Cardiac muscle cell (in vitro differentiated cells and primary cell): ENCODE measurements at regions not wholly inside any gene's neighbourhood (a gene's known extent, or its start where the extent isn't known, plus 50 kb on each side); places are given as distances from the start of the nearest gene placed in this dataset.

Experiments used
- DNase-seq, 2 donors: peaks; one replicate each; pipeline versions ENCODE4 v3.0.0 to v3.0.0-alpha.2; 2010 to 2017; ENCODE audit warnings: low read depth in 1 of 2, low spot score in 1 of 2
- H3K27ac ChIP-seq: fragments of 200-600 bp; sonication (generic); 2 replicates; pipeline ENCODE4 v1.5.1; 2016
- H3K27me3 ChIP-seq: fragments of 200-600 bp; sonication (generic); 2 replicates; pipeline ENCODE4 v1.6.0; 2016; ENCODE audit warnings: control low read depth
- H3K36me3 ChIP-seq: fragments of 200-600 bp; sonication (generic); 2 replicates; pipeline ENCODE4 v1.5.1; 2016; ENCODE audit warnings: control low read depth
- H3K4me1 ChIP-seq: fragments of 200-600 bp; sonication (generic); 2 replicates; pipeline ENCODE4 v1.8.1; 2017; ENCODE audit warnings: low read depth, mild to moderate bottlenecking, mixed run types
- H3K4me3 ChIP-seq: fragments of 200-600 bp; sonication (generic); 2 replicates; pipeline ENCODE4 v1.5.1; 2016; ENCODE audit warnings: mild to moderate bottlenecking
- H3K9me3 ChIP-seq: fragments of 200-600 bp; sonication (generic); 2 replicates; pipeline ENCODE4 v1.5.1; 2017; ENCODE audit warnings: low read depth, mild to moderate bottlenecking, control low read depth
- TF ChIP-seq, protein P1 (sequence below): IDR thresholded peaks from 2 replicates; pipeline ENCODE4 v1.5.1; 2012; ENCODE audit warnings: low read depth, mild to moderate bottlenecking, low read length

DNA sequence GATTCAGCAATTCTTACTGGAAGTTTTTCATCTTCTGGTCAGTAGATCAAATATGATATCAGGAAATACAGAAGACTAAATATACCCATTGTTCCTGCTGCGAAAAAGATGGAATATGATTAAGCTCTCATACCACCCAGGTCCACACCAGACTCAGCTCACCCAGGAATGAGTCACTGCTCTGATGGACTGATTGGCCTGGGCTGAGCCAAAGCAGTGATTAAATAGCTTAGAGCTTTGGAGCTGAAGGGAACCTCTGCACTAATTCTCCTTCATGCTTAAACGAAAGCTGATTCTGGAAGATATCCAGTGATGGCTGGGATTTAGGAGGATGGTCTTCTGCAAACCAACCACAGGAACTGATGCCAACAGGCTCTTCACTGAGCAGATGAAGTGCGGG lies 62.0 kb upstream of the SYT1 start:
- no peak overlapping the region for H3K27ac ChIP-seq
- TF ChIP-seq, protein P1, sequence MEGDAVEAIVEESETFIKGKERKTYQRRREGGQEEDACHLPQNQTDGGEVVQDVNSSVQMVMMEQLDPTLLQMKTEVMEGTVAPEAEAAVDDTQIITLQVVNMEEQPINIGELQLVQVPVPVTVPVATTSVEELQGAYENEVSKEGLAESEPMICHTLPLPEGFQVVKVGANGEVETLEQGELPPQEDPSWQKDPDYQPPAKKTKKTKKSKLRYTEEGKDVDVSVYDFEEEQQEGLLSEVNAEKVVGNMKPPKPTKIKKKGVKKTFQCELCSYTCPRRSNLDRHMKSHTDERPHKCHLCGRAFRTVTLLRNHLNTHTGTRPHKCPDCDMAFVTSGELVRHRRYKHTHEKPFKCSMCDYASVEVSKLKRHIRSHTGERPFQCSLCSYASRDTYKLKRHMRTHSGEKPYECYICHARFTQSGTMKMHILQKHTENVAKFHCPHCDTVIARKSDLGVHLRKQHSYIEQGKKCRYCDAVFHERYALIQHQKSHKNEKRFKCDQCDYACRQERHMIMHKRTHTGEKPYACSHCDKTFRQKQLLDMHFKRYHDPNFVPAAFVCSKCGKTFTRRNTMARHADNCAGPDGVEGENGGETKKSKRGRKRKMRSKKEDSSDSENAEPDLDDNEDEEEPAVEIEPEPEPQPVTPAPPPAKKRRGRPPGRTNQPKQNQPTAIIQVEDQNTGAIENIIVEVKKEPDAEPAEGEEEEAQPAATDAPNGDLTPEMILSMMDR: no peak
- no peaks in the 10 kb centered on the region for H3K4me1 ChIP-seq
- no peaks in the 10 kb centered on the region for H3K9me3 ChIP-seq
- H3K27me3 ChIP-seq: no peaks in the 10 kb centered on the region
- H3K4me3 ChIP-seq: no peak overlapping the region
- peak in 1 of 2 donors; percentile 38 for DNase-seq
- H3K36me3 ChIP-seq: no peaks in the 10 kb centered on the region

DNA sequence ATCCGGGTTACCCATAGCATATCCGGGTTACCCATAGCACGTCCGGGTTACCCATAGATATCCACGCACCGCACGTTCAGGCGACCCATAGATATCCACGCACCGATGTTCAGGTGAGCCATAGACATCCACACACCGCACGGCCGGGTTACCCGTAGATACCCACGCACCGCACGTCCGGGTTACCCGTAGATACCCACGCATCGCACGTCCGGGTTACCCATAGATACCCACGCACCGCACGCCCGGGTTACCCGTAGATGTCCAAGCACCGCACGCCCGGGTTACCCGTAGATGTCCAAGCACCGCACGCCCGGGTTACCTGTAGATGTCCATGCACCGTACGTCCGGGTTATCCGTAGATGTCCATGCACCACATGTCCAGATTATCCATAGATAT lies 60.3 kb upstream of the SYT1 start:
- TF ChIP-seq, protein P1: no peak
- no peak for DNase-seq

More for the DNA sequence above, 60.3 kb upstream of the SYT1 start:
- H3K9me3 ChIP-seq: no peaks in the 10 kb centered on the region
- no peaks in the 10 kb centered on the region for H3K27me3 ChIP-seq
- H3K36me3 ChIP-seq: no peaks in the 10 kb centered on the region
- no peak overlapping the region for H3K4me3 ChIP-seq
- H3K27ac ChIP-seq: no peak overlapping the region
- no peaks in the 10 kb centered on the region for H3K4me1 ChIP-seq
